Jurkat, Clone E6-1 (cell line): ENCODE measurements at regions not wholly inside any gene's neighbourhood (a gene's known extent, or its start where the extent isn't known, plus 50 kb on each side); places are given as distances from the start of the nearest gene placed in this dataset.

ENCODE experiments used
- DNase-seq: peaks from one replicate; pipeline ENCODE4 v3.0.0-alpha.2; 2011; ENCODE audit warnings: low read depth, low spot score
- H3K4me3 ChIP-seq: 2 replicates; pipeline ENCODE4 v1.5.1; 2011; ENCODE audit warnings: mild to moderate bottlenecking, low read length, control low read depth, moderate library complexity

DNA sequence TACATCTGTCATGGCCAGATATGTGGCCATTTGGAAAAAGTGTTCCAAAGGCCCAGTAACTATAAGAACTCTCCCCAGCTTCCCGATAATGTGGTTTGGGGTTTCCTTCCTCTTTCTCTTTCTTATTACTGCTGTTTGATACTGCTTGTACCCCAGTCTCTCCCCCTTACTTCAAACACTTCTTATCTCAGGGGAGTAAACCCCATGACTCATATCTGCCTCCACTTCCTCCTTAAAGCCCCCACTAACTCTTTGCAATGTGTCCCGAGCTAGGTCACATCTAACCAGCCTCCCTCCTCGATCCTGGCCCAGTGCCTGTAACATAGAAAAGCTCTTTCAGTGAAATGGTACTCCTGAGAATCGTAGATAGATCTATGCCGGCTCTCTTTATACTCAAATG is 82.4 kb upstream of the STARD13 start:
- H3K4me3 ChIP-seq, result no peak overlapping the region
- DNase-seq, result no peak

DNA sequence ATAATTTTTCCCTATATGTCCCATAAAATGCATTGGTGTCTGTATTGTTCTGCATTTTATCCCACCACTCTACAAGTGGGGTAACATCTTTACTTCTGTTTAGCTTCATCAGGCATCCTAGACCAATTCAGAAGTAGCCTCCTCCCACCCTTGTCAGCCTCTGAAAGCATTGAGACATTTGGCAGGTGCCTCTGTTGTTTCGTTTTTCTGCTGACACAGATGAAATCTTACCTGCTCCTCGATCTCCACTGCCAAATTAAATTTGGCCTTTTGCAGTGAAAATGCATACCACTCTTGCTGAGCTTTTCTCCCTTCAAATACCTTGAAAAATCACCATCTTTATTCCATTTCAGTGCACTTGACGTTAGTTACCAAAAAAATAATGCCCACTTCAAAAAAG is 83.5 kb upstream of the STARD13 start:
- no peak overlapping the region for H3K4me3 ChIP-seq
- no peak for DNase-seq

DNA sequence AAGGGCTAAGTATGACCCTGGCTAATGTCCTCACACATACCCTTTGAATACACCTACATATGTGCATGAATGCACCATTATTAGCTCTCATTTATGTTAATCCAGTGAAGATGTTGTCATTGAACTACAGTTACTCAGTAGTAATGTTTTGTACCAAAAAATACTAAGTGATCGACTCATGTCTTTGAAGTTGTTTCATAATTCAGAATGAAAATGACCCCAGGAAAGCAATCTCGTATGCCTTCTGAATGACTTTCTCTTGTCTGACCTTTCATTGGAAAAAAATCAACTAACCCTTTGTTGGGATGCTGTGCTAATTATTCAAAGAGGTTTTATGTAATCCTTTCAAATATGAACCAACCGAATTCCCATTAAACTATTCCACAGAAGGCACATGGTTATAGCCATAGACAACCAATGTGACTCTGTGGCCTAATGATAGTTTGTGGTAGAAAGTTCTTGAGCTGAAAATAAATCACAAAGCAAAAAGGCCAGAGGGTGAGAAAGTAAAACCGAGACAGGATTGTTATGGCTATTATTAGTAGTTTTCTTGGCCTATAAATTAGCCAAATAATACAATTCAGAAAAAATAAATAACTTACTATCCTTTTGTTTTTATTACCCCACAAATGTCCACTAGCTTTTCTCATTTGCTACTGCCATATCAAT is 86.8 kb upstream of the STARD13 start:
- DNase-seq, result no peak
- H3K4me3 ChIP-seq, result no peak overlapping the region

DNA sequence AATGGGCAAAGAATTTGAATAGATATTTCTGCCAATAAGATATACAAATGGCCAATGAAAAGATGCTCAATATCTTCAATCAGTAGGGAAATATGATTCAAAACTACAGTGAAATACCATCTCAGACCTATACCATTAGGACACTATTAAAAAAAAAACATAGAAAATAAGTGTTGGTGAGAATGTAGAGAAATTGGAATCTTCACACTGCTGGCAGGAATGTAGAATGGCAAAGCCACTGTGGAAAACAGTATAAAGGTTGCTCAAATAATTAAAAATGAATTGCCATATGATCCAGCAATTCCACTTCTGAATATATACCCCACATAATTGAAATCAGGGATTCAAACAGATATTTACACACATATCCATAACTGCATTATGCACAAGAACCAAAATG is 88.1 kb upstream of the STARD13 start:
- no peak overlapping the region for H3K4me3 ChIP-seq
- no peak for DNase-seq

DNA sequence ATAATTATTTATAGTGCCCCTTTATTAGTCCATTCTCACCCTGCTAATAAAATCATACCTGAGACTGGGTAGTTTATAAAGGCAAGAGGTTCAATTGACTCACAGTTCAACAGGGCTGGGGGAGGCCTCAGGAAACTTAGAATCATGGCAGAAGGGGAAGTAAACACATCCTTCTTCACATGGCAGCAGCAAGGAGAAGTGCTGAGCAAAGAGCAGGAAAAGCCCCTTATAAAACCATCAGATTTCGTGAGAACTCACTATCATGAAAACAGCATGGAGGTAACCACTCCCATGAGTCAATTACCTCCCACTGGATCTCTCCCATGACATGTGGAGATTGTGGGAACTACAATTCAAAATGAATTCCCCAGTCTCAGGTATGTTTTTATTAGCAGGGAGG is 89.9 kb upstream of the STARD13 start:
- DNase-seq, result no peak
- H3K4me3 ChIP-seq, result no peak overlapping the region

DNA sequence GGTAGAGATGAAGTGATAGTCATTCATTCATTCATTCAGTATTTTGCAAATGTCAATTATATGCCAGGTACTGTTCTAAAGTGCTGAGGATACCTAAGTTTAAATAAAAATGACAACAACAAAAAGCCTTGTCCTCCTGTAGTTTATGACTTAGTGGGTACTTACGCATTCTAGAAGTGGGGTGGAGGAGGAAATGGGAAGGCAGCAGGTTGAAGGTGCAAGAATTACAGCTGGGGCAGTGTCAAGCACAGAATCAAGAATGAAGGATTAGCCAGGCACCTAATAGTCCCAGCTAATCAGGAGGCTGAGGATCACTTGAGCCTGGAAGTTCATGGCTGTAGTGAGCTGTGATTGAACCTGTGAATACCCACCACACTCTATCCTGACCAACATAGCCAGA is 90.7 kb upstream of the STARD13 start:
- no peak for DNase-seq
- H3K4me3 ChIP-seq, result no peak overlapping the region

DNA sequence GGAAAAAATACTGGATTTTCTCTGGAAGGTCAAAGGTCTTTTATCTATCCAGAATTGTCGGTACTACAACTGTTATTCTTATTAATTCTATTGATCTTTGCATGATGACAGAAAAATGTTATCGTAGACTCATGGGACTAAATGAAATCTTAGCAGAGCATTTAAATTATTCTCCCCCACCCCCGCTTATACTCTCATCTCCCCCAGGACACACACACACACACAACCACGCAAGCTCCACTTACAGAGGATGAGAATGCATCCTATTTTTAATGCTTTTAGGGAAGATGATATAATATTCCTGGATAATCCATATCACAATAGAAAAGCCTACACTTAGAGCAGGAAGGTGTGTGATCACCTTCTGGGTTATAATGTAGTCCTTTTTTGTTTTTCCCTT is 91.9 kb upstream of the STARD13 start:
- no peak overlapping the region for H3K4me3 ChIP-seq
- DNase-seq, result no peak

DNA sequence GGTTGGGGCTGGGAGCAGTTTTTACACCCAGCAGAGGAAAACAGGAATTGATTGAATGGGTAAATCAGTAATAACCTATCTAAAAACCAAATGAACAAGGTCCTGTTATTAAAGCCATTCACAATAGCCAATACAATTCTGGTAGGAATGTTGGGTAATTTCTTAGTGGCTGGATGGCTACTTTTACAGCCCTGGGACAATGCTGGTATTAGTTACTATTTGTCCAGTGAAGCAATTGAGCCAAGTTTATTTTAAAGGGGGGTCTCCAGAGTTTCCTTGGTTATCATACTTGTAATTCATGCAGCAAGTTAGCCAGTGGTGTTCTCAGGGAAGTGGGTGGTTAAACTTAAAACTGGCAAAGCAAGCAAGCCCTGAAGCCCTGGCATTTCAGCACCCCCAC is 92.3 kb upstream of the STARD13 start:
- no peak for DNase-seq
- H3K4me3 ChIP-seq, result no peak overlapping the region

DNA sequence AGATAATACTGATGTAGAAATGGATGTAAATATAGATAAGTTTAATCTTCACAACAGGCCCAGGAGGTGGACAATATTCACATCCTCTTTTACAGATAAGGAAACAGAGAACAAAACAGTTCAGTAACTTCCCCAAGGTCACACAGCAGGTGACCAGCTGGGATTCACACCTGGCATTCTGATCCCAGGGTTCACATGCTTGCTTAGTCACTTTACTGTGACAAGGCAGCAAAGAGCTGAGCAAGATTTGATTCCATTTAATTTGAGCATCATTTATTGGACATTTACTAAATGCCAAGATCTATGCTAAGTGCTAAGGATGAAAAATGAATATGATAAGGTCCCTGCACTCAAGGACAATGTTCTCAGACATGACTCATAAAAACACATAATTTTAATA is 94.1 kb upstream of the STARD13 start:
- H3K4me3 ChIP-seq, result no peak overlapping the region
- no peak for DNase-seq

DNA sequence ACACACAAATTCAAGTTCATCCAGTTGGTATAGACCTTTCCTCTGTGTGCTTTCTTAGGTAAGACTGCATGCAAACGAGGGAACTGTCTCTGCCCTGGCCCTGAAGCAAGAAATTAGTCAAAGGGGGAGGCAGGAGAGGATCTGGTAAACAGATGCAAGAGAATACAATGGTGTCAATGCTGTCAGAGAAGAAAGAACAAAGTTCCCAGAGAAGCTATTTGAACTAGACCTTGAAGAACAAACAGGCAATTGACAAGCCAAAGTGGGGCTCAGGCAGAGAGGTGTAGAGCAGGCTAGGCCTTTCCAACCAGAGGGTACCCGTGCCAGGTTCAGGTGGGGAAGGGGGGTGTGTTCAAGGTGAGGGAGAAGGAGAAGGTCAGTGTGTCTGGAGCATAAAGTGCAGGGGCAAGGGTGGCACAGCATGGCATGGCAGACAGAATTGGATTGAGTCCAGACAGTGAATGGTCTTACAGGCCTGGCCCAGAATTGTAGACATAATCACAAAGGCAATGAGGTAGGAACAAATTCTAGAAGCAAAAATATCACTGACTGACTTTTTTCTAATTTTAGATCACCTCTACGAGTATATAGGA is 95.0 kb upstream of the STARD13 start:
- no peak for DNase-seq
- no peak overlapping the region for H3K4me3 ChIP-seq

DNA sequence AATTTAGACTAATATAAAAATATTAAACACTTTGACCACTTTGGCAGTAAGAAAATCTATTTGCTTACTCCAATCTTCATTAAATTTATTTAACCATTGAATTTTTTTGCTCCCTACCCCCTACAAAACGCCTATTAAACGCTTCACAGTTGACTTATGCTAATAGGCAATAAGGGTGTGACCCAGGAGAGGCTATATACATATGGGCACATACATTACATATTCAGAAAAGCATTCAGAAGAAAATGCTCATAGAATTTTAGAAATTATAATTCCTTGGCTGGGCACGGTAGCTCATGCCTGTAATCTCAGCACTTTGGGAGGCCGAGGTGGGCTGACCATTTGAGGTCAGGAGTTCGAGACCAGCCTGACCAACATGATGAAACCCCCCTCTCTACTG is 95.6 kb upstream of the STARD13 start:
- DNase-seq, result no peak
- no peak overlapping the region for H3K4me3 ChIP-seq

DNA sequence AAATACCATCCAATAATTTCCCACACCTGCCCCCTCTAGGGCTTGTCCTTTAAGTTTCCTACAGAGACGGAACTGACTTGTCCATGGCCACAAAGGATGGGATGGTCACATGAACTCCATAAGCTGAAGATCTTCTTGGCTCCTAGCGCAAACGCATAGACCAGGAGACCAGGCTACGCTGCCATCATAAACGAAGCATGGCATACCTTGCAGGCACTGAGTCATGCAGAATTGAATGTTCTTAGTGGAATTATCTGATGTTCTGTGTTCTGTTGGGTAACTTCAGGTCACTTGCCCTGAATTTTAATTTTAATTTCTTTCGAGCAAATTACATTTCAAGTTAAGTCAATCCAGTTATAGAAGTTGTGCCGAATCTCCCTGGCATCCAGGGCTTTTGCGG is 96.4 kb upstream of the STARD13 start:
- DNase-seq, result no peak
- H3K4me3 ChIP-seq, result no peak overlapping the region

DNA sequence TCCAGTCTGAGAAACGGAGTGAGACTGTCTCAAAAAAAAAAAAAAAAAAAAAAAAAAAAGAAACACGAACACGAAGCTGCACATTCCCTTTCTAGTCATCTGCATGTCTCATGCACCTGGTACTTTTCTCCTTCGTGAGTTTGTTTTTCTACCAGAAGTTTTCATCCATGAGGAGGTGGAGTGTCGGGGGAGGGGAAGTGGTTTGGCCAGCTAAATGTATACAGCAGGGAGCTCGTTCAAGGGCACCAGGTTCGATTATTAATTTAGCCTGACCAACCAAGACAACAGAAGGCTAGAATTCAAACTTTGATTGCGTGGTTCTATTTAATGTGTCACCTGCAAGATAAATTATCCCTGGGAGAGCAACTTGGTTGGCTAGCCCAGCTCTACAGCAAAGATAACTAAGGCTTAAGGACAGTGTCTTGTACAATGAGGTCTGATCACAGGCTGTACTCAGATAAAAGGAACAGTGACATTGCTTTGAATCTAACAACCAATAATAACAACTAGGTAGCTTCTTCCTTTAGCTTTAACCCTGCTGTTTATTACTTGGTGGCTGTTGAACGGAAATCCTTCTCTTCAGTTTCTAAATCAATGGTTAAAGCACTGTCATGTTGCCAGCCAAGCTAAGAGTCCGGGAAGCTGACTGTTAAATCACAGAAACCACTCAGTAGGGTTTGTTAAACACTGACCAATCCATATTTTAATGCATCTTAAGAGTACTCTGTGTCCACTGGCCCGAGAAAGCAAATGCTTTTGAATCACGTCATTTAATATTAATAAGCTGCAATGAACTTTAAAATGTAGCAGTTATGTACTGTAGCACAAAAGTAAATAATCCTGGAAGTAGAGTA is 98.4 kb upstream of the STARD13 start:
- DNase-seq, result no peak
- H3K4me3 ChIP-seq, result no peak overlapping the region

DNA sequence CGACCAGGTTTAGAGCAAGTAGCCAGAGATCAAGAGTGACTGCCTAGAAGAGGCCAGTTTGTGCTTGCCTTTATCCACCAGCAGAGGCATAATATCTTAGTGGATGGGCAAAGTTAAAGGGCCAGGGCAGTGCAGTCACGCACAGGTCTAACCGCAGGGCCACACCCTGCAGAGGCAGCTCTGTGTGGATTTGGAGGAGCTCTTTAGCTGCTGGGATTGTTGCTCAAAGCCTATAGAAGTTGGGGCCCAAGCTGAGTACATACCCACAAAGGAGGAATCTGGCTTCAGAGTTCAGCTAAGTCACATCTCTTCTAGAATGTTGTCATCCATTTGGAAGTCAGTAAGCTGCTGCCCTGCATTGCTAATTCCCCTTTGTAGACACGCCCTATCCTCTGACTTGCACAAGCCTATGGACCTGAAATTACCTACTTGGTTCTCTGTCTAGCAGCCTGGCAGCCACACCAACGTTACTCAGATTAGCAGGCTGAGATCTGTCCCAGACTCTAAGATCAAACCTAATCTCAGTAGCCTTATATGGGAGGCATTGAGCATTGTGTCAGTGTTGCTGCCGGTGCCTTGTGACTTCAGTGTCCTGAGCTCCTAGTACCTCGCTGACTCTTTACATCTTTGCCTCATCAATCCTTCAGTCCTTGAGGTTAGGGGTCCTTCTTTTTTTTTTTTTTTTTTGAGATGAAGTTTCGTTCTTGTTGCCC is 102.9 kb upstream of the STARD13 start:
- no peak for DNase-seq
- no peak overlapping the region for H3K4me3 ChIP-seq

DNA sequence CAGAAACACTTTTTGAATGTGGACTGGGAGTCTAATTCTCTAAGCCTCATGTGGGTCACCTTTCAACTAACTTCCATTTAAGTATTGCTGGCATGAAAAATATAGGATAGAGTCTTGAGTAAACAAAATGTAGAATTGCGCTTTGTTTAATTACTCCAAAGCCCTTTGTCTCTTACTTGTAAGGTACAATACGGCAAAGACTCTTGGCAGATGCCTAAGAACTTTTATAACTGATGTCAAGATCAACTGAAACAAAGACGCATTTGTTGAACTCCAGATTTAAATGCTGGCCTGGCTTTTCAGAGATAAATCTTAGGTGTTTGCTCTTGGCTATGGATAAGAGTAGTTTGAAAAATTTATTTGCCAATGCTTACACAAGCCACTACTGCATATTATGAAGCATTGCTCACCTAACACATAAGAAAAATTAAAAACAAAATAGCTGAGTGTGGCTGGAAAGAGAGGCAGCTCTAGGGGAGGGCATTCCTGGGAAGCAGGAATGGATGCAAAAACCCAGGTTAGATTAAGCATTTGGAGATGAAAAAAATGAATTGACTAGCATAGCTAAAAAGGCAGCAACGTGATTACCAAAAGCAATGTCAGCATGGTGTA is 107.3 kb upstream of the STARD13 start:
- no peak for DNase-seq
- no peak overlapping the region for H3K4me3 ChIP-seq

DNA sequence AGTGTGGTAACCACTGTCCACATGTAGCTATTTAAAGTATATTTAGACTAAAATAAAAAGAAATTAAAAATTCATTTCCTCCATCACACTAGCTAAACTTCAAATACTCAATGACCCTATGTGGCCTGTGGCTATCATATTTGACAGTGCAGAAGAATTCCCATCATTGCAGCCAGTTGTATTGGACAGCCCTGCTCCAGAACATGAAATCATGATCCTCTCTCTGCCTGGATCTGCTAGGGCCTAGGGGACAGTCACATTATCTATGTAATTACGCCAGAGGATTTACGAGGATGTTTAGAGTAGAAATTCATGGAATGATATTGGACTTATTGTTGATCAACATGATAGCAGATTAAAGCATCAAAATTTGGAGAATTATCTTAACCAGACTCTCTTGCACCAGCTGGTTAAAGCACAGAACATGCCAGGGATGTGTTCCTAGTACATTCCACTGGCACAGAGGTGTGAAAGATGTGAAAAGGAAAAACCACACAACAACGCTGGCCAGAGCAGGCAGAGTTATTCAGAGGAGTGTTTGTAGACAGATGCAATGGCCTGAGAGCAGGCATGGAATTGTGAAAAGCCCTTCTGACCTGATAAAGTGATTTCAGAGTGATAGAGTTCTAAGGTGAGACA is 108.9 kb upstream of the STARD13 start:
- H3K4me3 ChIP-seq, result no peak overlapping the region
- no peak for DNase-seq

DNA sequence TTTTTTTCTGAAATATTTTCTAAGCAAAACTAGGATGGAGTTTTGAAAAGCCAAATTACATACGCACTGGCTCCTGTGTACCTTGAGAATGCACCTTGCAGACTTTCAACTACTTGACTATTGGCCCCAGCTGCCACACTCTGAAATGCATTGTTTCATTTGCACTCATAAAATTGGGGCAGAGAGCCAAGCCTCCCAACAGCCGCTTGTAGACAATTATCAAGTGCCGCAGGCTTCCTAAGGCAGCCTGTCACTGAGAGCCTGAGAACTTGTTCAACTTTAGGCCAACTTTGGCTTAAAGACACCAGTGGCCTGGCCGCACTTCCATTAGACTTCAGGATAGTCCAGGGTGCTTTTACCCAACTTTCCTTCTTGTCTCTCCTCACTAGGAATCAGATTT is 115.7 kb upstream of the STARD13 start:
- H3K4me3 ChIP-seq, result no peak overlapping the region
- no peak for DNase-seq

DNA sequence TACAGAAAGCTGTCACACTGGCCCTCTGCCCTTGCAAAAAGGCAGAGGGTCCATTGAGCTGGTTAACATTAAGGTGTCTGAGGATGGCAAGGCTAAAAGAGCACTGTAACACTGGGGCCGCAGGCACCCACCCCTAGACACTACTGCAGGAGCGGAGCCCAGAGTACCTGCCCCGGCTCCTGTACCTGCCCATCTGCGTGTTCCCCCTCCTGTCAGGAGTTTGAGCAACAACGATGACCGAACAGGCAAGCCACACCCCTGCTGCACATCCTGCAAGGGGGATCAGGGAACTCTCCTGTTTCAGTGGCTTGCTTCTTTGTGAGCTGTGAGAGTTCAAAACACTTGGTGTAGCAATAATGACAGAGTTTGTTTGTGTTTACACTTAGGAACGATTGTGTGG is 117.4 kb upstream of the STARD13 start:
- no peak overlapping the region for H3K4me3 ChIP-seq
- no peak for DNase-seq

DNA sequence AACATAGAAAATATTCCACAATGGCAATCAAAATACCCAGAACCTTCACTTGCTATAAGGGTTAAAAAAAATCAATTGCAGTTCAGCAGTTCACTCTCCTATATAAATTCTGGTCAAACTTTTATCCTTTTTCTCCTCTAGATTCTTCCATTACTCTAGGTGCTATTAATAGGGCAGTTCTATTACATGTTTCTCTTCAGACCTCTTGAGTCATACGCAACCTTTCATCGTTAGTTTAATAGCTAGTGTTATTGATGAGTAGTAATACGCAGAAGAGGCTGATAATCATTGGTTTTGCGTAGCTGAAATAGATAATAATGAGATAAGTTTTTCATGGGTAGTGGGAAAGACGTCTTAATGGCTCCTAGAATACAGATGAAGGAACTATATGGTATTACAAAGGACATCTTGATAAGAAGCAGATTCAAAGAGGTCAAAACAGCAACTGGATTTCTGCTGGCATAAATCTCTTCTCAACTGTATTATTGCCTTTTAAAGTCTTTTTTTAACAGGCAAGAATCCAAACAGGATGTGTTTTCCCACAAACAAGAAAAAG is 118.3 kb upstream of the STARD13 start:
- DNase-seq, result no peak
- H3K4me3 ChIP-seq, result no peak overlapping the region
